WERI-Rb-1 (cell line): ENCODE measurements at regions not wholly inside any gene's neighbourhood (a gene's known extent, or its start where the extent isn't known, plus 50 kb on each side); places are given as distances from the start of the nearest gene placed in this dataset.

Experiments
- DNase-seq: peaks from one replicate; pipeline ENCODE4 v3.0.0-alpha.2; 2020
- H3K27ac ChIP-seq: fragments of 250-450 bp; sonication (Bioruptor Pico); 2 replicates; pipeline ENCODE4 v1.5.1; 2020; ENCODE audit warnings: mild to moderate bottlenecking, moderate library complexity
- H3K27me3 ChIP-seq: fragments of 250-450 bp; sonication (Bioruptor Pico); 2 replicates; pipeline ENCODE4 v1.5.1; 2021; ENCODE audit warnings: mild to moderate bottlenecking, low read depth, moderate library complexity; ENCODE audit not compliant: insufficient read depth, severe bottlenecking
- H3K36me3 ChIP-seq: fragments of 250-450 bp; sonication (Bioruptor Pico); 2 replicates; pipeline ENCODE4 v1.5.1; 2020; ENCODE audit warnings: mild to moderate bottlenecking, moderate library complexity
- H3K4me3 ChIP-seq: 2 replicates; pipeline ENCODE4 v1.5.1; 2011; ENCODE audit warnings: low read depth, mild to moderate bottlenecking, control low read depth, low read length
- H3K9me3 ChIP-seq: fragments of 250-450 bp; sonication (Bioruptor Pico); 2 replicates; pipeline ENCODE4 v1.5.1; 2021; ENCODE audit warnings: mild to moderate bottlenecking, moderate library complexity; ENCODE audit not compliant: severe bottlenecking
- CTCF ChIP-seq: IDR thresholded peaks from 2 replicates; pipeline ENCODE4 v1.5.1; 2011; ENCODE audit warnings: low read depth, mild to moderate bottlenecking, control low read depth, inconsistent platforms, low read length

- Histone ChIP-seq H3K4me3 (no peak overlapping the region), H3K27me3 (no peaks in the 10 kb centered on the region), H3K27ac (no peak overlapping the region), H3K9me3 (no peaks in the 10 kb centered on the region), H3K36me3 (no peaks in the 10 kb centered on the region)
- no peak for DNase-seq
- no peak for TF ChIP-seq CTCF
Observed at GRCh38 chr4:28890949-28891775, 1829.0 kb upstream of the PCDH7 start.

GRCh38 chr4:28913466-28913865 lies 1806.7 kb upstream of the PCDH7 start:
- DNase-seq, result no peak
- Histone ChIP-seq H3K4me3 (no peak overlapping the region), H3K9me3 (no peaks in the 10 kb centered on the region), H3K27ac (no peak overlapping the region), H3K27me3 (no peaks in the 10 kb centered on the region), H3K36me3 (no peaks in the 10 kb centered on the region)
- no peak for TF ChIP-seq CTCF

GRCh38 chr4:28916585-28916984 lies 1803.6 kb upstream of the PCDH7 start:
- H3K9me3 ChIP-seq, result no peaks in the 10 kb centered on the region
- TF ChIP-seq CTCF, result no peak
- DNase-seq, result no peak
- no peak overlapping the region for H3K4me3 ChIP-seq
- no peaks in the 10 kb centered on the region for H3K36me3 ChIP-seq
- no peak overlapping the region for H3K27ac ChIP-seq
- no peaks in the 10 kb centered on the region for H3K27me3 ChIP-seq

GRCh38 chr4:28918871-28919270 lies 1801.3 kb upstream of the PCDH7 start:
- Histone ChIP-seq H3K27ac (no peak overlapping the region), H3K4me3 (no peak overlapping the region), H3K27me3 (no peaks in the 10 kb centered on the region), H3K9me3 (no peaks in the 10 kb centered on the region), H3K36me3 (no peaks in the 10 kb centered on the region)
- DNase-seq, result no peak
- no peak for TF ChIP-seq CTCF

- Histone ChIP-seq H3K27ac (no peak overlapping the region), H3K4me3 (no peak overlapping the region), H3K9me3 (no peaks in the 10 kb centered on the region), H3K36me3 (no peaks in the 10 kb centered on the region), H3K27me3 (no peaks in the 10 kb centered on the region)
- no peak for TF ChIP-seq CTCF
- DNase-seq, result no peak
Observed at GRCh38 chr4:28921886-28922285, 1798.3 kb upstream of the PCDH7 start.

- Histone ChIP-seq H3K9me3 (no peaks in the 10 kb centered on the region), H3K36me3 (no peaks in the 10 kb centered on the region), H3K27me3 (no peaks in the 10 kb centered on the region), H3K27ac (no peak overlapping the region), H3K4me3 (no peak overlapping the region)
- DNase-seq, result no peak
- no peak for TF ChIP-seq CTCF
Observed at GRCh38 chr4:28926156-28926555, 1794.0 kb upstream of the PCDH7 start.
